HG03520 (cell line): ENCODE measurements at regions not wholly inside any gene's neighbourhood (a gene's known extent, or its start where the extent isn't known, plus 50 kb on each side); places are given as distances from the start of the nearest gene placed in this dataset.

Experiments used
- ATAC-seq: cut with Tn5 transposase; IDR thresholded peaks from one replicate; pipeline ENCODE4 v1.9.1; 2021; ENCODE audit warnings: mild to moderate bottlenecking, moderate library complexity; ENCODE audit not compliant: unreplicated experiment

GRCh38 chr7:17212188-17212587 is 86.3 kb upstream of the AHR start:
- ATAC-seq = no peak

DNA sequence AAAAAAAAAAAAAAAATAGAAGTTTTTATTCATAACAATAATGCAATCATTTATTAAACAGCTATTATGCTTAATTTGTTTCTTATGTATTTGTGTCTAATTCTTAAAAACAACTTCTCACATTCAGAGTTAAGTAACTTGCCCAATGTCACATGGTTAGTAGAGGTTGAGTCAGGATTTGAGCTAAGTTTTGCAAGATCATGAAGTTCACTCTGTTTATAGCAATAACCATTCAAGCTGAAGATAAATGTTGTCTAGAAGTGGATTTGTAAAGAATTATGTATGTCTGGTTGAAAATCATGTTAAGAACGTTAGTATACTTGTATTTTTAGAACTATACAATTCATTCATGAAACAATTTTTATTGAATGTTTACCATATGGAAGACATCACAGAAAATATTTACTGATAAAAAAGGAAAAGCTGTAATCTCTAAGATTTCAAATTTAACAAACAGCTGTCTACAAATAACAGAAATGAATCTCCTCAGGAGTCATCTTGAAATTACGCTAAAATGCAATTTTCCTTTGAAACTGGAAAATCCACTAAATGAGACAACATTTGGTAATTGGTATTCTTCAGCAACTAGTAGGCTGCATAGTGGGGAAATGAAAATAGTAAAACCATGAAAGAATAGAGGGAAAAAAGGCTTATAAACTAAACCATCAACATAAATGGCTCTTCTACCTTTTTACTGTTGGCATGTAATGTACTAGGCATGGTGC is 70.5 kb upstream of the AHR start:
- ATAC-seq = no peak

DNA sequence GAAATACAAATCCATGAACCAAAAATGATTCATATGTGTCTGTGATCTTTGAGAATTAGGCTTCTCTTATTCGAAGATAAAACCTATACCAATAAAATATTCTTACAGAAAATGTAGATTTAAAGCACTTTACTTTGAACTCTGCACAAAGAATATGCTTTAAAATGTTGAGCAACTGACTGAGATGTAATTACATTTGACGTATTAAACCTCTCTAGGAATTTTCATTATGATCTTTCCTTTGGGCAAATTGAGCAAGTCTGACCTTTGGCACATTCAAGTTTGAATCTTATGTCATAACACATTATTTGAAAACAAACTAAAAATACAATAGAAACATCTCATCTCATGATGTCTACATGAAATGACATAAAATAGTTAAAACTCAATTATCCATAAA is 69.2 kb upstream of the AHR start:
- no peak for ATAC-seq

- no peak for ATAC-seq
Observed at GRCh38 chr7:17230099-17230807, 68.2 kb upstream of the AHR start.

GRCh38 chr7:17233603-17234002 is 64.8 kb upstream of the AHR start:
- no peak for ATAC-seq

- ATAC-seq = peak; percentile 40
Observed at GRCh38 chr7:17234030-17234397, 64.4 kb upstream of the AHR start.

DNA sequence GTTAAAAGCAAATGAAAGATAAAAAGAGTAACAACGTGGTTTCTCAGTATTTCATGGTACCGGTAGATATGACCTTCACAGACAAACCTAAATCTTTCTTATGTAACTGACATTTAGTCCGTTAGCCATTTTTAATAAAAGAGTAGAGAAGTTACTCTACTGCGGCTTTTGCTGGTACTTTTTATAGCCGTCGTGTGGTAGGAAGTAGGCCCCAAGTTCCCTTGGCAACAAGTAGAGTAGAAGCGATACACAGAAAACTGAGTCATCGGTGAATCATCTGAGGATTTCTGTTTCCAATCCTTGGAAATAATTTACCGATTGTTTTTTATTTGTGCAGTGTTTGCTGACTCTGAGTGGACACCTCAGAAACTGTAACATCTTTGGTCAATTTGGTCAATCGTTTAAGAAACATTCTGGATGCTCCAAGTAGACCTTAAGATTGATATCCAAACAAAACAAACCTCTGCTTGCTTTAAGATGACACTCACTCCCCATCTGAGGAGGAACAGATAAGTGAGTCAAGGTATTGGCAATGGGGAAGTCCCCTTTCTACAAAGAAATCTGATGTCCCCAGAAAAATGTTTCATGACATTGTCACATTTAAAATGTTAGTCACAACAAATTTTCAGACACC is 63.9 kb upstream of the AHR start:
- peak; percentile 97 for ATAC-seq

- no peak for ATAC-seq
Observed at GRCh38 chr7:17236171-17236570, 62.3 kb upstream of the AHR start.

- no peak for ATAC-seq
Observed at GRCh38 chr7:17236603-17237002, 61.8 kb upstream of the AHR start.

- ATAC-seq = no peak
Observed at GRCh38 chr7:17239046-17239445, 59.4 kb upstream of the AHR start.

GRCh38 chr7:17239683-17240521 is 58.5 kb upstream of the AHR start:
- ATAC-seq = no peak

DNA sequence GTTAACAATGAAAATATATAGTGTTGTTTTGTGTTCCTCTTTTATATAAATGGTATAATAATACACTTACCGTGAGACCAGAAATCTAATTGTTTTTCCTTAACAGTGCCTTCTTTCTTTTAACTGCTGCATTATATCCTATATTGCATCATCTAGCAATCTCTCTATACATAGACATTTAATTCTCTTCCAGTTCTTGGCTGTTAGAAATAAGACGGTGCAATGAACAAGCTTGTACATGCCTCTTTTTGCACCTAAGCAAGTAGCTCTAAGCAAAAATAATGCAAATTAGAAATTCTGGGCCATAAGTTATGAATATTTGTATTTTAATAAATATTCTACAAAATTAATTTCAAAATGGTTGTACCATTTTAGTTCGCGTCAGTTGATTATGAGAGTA is 55.9 kb upstream of the AHR start:
- ATAC-seq = no peak

DNA sequence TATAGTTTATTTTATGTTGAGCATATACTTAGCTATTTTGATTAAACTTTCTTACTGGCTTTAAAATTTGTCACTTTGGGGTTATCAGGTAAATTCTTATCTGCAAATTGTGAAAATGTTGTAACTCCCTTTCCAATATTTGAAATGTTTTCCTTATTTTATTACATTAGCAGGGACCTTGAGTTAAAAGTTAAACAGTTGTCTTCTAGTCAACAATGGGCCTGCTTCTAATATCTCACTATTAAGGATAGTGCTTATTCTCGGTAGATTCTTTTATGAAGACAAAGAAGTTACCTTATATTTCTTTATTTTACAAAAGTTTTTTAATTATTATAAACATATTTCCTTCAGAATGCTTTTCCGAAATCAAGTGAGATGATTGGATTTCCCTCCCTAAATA is 53.7 kb upstream of the AHR start:
- no peak for ATAC-seq

- ATAC-seq = no peak
Observed at GRCh38 chr7:17247357-17247756, 51.1 kb upstream of the AHR start.

DNA sequence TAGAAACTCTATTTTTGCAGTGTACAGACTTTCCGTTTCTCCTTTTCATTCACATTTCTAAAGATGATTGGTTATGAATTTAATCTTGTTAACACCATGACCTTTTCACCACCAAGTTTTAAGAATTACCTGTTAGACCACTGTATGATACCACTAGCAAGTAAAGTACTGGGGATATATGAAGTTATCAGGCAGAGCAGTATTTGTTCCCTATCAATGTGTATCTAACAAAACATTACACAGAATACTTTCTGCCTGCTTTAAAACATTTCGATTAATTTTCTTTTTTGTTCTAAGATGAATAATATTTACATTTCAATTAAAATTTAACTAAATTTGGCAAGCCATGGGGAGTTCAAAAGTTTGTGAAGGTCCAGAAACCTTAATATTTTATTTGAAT is 49.9 kb upstream of the AHR start:
- ATAC-seq = no peak
